Activated CD4-positive, CD25-positive, alpha-beta regulatory T cell (primary cell): ENCODE measurements at regions not wholly inside any gene's neighbourhood (a gene's known extent, or its start where the extent isn't known, plus 50 kb on each side); places are given as distances from the start of the nearest gene placed in this dataset.
"Not testable (repeated sequence)": the region's sequence is repeated elsewhere in the genome, so short reads cannot be mapped to it uniquely, and the experiment has no call there.

Source experiments
- DNase-seq, 4 experiments: peaks; one replicate each; lab custom pipeline; 2025; lab: John Stamatoyannopoulos, UW

GRCh38 chr5:90056911-90057705 lies 352.4 kb downstream of the CETN3 start:
- no peak for DNase-seq

- DNase-seq = no peak
Measured at GRCh38 chr5:90055831-90056328, 353.7 kb downstream of the CETN3 start.

GRCh38 chr5:90054612-90055011 lies 354.9 kb downstream of the CETN3 start:
- DNase-seq = no peak

- no peak for DNase-seq
Measured at GRCh38 chr5:90051756-90052155, 357.8 kb downstream of the CETN3 start.

- no peak for DNase-seq
Measured at GRCh38 chr5:90050103-90050502, 359.5 kb downstream of the CETN3 start.

DNA sequence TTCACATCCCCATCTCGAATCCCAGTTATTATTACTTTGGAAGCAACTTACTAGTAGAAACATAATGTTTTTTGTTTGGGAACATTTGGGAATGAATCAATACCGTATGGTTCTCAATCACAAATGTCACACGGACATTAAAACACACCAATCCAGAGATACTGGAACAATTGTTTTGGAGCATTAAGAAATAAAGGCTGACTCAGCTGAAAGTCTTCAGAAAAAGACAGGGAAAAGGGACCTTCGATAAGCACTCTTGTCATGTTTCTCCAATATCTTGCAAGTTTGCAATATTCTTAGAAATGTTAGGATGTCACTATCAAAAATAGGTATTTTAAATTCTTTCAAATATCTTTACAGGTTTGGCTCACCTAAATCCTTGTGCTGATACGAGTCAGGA lies 362.4 kb downstream of the CETN3 start:
- DNase-seq = no peak

- not testable (repeated sequence) for DNase-seq
Measured at GRCh38 chr5:90040082-90040481, 369.5 kb downstream of the CETN3 start.

DNA sequence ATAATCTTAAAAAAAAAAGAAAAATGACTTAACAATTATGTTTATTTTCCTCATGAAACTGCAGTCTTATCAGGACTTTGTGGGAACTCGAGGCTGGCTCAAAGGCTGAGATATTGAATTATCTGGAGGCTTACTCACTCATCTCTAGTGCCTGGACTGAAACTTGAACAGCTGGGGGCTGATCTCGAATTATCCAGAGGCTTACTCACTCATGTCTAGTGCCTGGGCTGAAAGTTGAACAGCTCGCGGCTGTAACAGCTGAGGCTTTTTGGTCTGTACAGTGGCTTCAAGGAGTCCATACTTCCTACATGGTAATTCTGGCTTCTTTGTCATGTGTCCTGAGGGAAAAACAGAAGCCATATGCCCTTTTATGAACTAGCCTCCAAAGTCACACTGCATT lies 371.9 kb downstream of the CETN3 start:
- DNase-seq = no peak

- DNase-seq = no peak
Measured at GRCh38 chr5:90022711-90023053, 386.9 kb downstream of the CETN3 start.

GRCh38 chr5:90022002-90022710 lies 387.4 kb downstream of the CETN3 start:
- DNase-seq = no peak

DNA sequence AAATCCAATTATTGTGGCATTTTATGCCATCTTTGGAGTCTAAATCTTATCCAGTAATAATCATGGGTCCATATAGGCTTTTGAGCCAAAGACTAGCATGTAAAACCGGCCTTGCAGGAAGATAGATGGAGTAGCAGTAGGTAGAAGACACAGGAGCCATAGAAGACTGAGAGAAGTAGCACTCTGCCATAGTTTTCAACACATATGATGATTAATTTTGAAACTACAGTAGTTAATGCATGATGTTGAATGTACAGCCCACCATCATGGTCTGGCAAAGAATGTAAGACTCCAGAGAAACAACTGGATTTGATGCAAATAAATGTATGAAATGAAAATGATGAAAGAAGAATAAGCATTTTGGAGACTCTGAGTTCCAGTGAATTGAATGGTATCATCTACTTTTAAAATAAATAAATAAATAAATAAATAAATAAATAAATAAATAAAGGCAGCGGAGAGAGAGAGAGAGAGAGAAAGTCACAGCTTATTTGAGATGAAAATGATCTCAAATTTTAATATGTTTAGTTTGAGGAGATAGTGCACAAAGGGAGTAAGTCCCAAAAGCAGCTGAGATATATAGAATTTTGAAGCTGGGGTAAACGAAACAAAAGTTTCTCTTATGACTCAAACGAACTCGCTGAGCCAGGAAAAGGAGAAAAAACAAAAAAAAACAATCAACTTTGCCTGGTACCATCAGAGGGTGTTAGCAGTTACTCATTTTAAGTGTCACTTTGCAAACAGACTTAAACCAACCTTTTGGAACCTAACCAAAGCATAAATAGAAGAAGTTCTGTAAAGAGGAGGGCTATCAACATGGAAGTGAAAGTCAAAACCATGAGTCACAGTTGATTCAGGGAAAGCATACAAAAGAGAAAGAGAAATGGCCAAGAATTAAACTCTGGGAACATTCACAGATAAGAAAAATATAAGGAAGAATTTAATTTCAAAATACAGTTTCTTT lies 388.7 kb downstream of the CETN3 start:
- no peak for DNase-seq

DNA sequence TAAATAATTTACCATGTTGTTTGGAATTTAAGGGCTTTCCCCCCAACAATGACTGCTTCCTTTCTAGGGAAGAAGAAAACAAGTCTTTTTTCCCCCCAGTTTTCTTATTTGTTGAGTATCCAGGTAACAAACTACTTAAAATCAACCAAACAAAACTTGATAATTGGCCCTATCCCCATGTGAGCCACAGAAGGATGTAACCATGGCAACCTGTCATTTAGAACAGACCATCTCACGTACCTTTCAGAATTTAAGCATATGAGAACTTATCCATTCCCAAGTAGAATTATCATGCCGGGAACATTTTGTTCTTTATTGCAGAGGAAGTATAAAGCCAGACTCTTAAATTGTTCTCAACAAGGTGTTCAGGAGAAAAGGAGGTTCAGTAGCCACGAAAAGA lies 392.3 kb downstream of the CETN3 start:
- DNase-seq = no peak

DNA sequence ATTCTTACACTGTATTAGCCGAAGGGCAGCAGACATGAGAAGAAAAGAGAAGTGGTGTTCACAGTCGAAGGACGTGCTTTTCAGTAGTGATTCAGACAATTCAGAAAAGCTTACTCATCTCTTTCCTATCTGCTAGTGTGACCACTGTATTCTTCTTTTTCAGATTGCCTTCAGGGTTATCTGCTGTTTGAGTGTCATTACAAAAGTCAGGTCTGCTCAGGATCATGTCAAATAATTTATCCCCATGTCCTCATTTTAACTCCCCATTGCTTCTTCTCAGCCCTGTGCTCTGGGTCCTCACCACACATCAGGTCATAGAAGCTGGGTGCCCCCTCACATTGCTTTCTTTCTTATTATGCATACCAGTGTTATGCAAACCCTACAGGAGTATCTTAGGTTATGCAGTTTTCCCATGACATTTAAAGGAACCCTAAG lies 394.0 kb downstream of the CETN3 start:
- no peak for DNase-seq

DNA sequence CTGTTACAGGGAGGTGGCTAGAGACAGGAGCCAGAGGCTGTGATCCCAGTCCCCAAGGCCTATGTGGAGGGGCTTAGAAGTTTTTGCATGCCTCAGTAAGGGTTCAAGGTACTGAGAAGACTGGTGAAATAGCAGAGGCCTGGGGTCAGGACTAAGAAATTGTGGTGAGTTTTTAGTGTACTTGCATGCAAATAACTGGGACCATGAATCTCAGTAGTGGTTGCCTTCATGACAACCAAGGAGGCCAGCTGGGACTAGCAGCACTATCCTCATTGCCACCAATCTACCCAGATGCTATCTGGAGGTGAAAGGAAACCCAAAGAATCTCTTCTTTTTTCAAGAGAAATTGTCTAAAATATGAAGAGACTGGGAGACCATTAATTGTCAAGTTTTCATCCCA lies 395.1 kb downstream of the CETN3 start:
- no peak for DNase-seq

DNA sequence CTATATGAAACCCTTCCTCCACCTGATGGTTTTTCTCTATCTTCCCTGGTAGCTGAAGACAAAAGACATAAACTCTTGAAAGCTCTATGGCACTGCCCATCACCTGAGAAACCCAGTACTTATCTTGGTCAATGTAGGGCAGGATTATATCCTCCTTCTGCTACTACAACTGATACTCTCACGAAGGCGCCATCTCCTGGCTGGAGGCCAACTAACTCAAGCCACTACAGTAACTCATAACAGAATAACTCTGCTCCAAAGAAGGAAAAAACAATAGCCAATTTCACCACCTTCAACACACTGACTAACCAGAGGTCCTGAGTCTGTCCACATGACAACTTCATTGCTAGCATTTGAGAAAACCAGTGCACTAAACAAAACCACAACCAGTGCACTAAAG lies 409.2 kb downstream of the CETN3 start:
- no peak for DNase-seq

GRCh38 chr5:89998519-89999305 lies 410.8 kb downstream of the CETN3 start:
- no peak for DNase-seq

- no peak for DNase-seq
Measured at GRCh38 chr5:89996890-89997289, 412.7 kb downstream of the CETN3 start.

- DNase-seq = no peak
Measured at GRCh38 chr5:89996335-89996734, 413.2 kb downstream of the CETN3 start.

- no peak for DNase-seq
Measured at GRCh38 chr5:89994266-89994665, 415.3 kb downstream of the CETN3 start.

- DNase-seq = no peak
Measured at GRCh38 chr5:89992201-89992600, 417.4 kb downstream of the CETN3 start.

DNA sequence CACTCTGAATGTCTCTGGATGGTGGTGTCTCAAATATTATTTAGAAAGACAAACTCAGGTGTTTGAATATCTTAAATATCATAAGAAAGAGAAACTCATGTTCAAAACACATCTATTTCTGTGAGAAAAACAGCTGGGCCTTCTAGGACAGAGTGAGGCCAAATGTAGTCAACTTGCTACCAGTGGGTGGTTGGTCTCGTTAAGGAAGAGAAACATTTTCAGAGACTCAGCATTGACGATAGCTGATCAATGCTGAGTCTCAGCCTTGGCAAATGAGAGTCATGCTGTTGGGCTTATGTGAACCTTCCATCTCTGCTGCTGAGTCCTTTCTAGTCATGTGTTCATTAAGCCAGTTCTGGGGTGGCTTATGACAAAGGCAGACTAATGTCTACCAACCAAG lies 418.0 kb downstream of the CETN3 start:
- DNase-seq = no peak
